HL-60/S4 (cell line): ENCODE measurements at regions not wholly inside any gene's neighbourhood (a gene's known extent, or its start where the extent isn't known, plus 50 kb on each side); places are given as distances from the start of the nearest gene placed in this dataset.

Experiments used
- in situ Hi-C: fragments of 300-500 bp; cut with MboI; formaldehyde crosslinking; loops from 2 replicates; pipeline ENCODE4 v1.14.3; 2022; ENCODE audit warnings: low sequenced_read_pairs

- in situ Hi-C loops = no loop called here
Observed at GRCh38 chr7:39883812-39884390, 66.2 kb upstream of the CDK13 start.

DNA sequence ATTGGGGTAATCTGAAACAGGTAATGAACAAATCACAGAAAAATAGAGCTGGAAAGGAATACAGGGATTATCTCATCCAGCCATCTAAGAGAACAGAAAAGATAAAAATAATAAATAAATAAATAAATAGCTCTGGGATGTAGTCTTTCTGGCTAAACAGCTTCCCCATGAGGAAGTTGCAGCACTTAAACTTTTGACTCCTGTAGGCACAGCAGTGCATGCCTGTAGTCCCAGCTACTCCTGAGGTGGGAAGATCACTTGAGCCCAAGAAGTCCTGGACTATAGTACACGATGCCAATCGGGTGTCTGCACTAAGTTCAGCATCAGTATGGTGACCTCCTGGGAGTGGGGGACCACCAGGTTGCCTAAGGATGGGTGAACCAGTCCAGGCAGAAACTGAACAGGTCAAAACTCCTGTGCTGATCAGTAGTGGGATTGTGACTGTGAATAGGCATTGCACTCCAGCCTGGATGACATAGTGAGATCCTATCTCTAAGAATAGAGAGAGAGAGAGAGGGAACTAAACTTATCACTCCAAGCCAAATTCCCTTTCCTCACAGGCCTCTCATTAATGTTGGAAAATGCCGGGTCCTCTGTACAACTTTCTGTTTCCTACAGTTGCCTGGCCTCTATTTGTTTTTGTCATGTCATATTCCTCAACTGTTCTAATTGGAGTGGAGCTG lies 61.7 kb upstream of the CDK13 start:
- in situ Hi-C loops = no loop called here

GRCh38 chr7:39890411-39890810 lies 59.6 kb upstream of the CDK13 start:
- in situ Hi-C loops = loop anchor here (10.0 kb wide), 1 partner anchor 164 kb away; no protein-coding TSS in a partner anchor

- in situ Hi-C loops = loop anchor here (10.0 kb wide), 1 partner anchor 163 kb away; no protein-coding TSS in a partner anchor
Observed at GRCh38 chr7:39891894-39892293, 58.2 kb upstream of the CDK13 start.

- in situ Hi-C loops = loop anchor here (10.0 kb wide), 1 partner anchor 162 kb away; no protein-coding TSS in a partner anchor
Observed at GRCh38 chr7:39892361-39892760, 57.7 kb upstream of the CDK13 start.

GRCh38 chr7:39894904-39895303 lies 55.2 kb upstream of the CDK13 start:
- in situ Hi-C loops = loop anchor here (10.0 kb wide), 1 partner anchor 160 kb away; no protein-coding TSS in a partner anchor

- in situ Hi-C loops = loop anchor here (10.0 kb wide), 1 partner anchor 158 kb away; no protein-coding TSS in a partner anchor
Observed at GRCh38 chr7:39896840-39897239, 53.2 kb upstream of the CDK13 start.

DNA sequence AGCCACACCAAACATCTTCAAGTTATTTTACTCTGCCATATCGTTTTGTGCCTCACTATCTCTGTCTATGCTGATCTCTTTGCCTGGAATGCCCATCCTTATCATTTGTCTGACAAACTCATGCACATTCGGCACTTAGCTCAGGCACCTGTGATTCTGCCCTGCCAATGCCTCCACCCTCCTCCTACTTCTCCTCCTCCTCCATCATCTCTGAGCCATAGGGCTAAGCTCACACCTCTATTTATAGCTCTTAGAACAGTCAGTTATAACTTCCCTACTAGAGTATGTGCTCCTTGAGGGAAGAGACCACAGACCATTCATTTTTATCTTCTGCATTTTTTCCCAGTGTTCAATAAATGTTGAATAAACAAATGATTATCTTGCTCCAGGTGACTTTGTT lies 51.2 kb upstream of the CDK13 start:
- in situ Hi-C loops = loop anchor here (10.0 kb wide), 1 partner anchor 156 kb away; no protein-coding TSS in a partner anchor
